HG03095 (cell line): ENCODE measurements at regions not wholly inside any gene's neighbourhood (a gene's known extent, or its start where the extent isn't known, plus 50 kb on each side); places are given as distances from the start of the nearest gene placed in this dataset.

Source experiments
- ATAC-seq: cut with Tn5 transposase; IDR thresholded peaks from one replicate; pipeline ENCODE4 v1.9.1; 2021; ENCODE audit warnings: moderate library complexity; ENCODE audit not compliant: unreplicated experiment

- no peak for ATAC-seq
Observed at GRCh38 chr1:193736507-193736906, 550.1 kb upstream of the B3GALT2 start.

DNA sequence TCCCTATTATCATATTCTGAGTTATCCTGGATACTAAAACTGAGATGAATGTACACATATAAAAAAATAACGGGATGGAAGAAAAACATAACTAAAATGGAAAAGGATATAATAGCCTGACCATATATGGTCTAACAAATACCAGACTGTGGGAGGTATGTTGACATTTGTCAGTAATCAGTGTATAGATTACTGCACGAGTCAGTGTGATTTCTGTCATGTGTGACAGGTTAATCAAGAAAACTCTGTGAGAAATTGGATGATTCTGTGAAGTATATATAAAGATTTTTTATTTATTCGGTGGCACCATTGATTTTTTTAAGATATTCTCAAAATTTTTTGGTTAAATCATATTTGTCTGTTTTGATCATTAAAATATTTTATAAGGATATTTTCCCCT lies 547.3 kb upstream of the B3GALT2 start:
- ATAC-seq = no peak

GRCh38 chr1:193730017-193730416 lies 543.6 kb upstream of the B3GALT2 start:
- ATAC-seq = no peak

- ATAC-seq = no peak
Observed at GRCh38 chr1:193729429-193729828, 543.0 kb upstream of the B3GALT2 start.

DNA sequence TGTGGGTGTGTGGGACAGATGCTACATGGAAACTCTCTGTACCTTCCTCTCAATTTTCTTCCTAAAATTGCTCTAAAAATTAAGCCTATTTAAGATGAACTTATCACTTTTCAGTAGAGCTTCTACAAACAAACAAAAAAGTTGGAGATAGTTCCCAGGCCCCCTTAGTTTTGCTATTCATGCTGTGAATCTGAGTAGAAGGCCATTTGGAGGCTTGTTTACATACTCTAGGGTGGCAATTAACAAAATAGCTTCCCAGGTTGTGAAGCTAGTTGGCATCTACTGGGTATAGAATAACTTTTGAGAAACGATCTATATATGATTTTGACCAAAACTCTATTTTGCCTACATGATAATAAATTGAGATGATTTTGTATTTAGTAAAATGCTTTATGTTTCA lies 541.4 kb upstream of the B3GALT2 start:
- no peak for ATAC-seq

DNA sequence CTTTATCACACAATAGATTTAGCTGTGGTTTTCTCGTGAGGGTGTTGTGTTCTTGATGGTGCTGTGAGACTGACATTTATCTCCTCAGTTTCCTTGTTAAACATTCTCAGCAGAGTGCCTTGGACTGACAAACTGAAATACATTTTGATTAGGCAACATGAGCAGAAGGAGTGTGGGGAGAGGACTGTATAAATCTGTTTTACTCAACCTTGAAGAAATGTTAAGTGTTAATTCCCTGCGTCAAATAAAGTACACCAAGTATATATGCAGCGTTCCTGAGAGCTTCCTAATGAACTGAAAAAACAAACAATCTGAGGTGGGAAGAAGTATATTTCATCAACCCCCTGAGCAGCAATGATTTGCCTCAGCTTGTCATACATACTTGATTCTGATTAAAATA lies 540.3 kb upstream of the B3GALT2 start:
- no peak for ATAC-seq

DNA sequence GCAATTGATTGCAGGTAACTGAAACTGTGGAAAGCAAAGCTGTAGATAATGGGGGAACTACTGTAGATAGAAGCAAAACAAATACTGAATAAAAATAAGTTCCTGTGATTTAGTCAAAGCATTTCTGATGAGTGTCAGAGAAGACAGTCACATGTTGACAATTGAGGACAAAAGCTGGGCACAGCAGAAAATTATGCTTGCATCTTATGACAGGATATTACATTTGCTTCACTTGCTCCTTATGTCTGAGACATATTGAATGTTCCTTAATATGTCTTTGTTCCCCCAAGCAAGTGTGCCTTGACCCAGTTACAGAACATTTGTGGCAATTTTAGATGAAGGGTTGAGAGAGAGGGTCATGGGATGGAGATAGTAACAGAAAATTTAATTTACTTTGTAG lies 526.0 kb upstream of the B3GALT2 start:
- ATAC-seq = no peak

DNA sequence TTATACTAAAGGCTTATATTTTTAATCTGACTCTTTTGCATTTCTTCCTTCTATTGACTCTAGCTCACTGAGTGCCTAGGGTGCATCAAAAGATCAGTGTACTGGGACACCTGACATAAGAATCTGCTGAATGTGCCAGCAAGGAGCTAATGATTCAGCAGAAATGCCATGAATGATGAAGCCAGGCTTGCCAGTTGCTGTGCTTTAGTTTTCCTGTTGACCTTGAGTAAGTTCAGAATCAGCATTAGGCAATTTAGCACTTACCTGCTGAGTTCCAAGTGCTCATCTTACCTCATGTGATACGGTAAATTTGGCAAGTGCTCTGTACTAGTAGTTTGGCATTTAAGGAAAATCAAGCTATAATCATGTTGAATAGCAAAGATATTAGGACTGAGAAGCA lies 523.2 kb upstream of the B3GALT2 start:
- no peak for ATAC-seq

GRCh38 chr1:193707271-193708021 lies 521.0 kb upstream of the B3GALT2 start:
- no peak for ATAC-seq

DNA sequence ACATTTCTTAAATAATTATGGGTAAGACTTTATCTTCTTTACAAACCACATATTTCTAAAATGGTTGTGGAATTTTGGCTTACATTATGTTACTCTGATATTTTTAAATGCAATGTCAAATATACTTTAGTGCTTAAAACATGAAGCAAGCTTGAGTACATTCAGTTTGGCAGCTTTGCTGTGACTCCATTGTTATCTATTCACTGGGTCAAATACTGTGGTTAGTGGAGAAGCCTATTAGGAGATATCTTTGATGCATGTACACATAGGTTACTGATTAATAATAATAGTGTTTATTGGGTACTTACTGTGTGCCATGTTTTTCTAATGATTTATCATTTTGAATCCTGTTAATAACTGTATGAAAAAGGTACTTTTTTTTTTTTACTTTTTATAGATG lies 520.4 kb upstream of the B3GALT2 start:
- ATAC-seq = no peak

DNA sequence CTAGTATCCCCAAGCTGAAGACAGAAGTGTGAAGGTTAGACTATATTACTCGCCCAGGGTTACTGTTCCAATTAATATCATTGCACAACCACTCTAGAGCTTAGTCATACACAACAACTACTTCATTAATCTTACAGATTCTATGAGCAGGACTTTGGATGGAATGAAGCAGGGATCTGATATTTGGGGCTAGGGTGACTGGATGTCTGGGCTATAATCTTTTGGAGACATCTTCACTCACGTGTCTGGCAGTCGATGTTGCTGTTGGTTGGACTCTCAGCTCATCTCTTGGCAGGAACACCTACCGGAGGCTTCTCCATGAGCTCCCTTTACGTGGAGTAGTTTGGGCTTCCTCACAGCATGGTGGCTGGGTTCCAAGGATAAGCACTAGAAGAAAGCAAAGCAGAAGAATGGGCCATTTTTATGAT lies 519.2 kb upstream of the B3GALT2 start:
- no peak for ATAC-seq

GRCh38 chr1:193703655-193704054 lies 517.2 kb upstream of the B3GALT2 start:
- ATAC-seq = no peak

GRCh38 chr1:193703121-193703520 lies 516.7 kb upstream of the B3GALT2 start:
- ATAC-seq = no peak

DNA sequence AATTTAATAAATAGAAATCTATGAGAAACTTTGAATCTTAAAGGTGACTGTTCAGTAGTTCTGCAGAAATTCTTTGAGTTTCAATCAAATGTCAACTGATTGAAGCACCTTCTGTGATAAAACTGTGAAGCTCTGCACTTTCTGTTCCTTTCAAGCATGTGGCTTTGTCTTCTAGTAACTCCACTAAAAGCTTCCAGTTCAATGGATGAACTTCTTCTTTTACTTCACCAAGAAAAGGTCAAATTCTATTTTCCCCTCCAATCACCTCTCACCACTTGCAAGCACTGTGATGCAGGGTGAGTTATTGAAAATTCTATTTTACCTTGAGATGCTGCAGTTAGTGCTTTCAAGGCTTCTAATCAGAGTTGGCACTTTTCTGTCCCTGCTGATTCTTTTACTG lies 515.3 kb upstream of the B3GALT2 start:
- ATAC-seq = no peak

- ATAC-seq = no peak
Observed at GRCh38 chr1:193700710-193701355, 514.4 kb upstream of the B3GALT2 start.

DNA sequence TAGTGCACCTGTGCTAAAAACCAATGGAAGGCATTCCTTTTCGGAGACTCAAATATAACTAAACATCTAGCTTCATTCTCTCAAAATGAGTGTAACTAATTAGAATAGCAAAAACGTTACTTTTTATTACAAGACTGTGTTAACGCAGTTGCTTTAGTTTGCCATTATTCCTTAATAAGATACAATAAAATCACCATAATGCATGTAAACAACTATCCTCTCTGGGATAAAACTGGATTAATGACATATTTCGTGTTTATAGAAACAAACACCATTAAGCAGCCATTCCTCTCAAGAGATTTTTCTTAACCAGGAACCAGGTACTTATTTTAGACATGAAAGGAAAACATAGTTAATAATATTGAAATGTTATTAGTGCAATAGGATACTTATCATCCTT lies 512.8 kb upstream of the B3GALT2 start:
- no peak for ATAC-seq

- no peak for ATAC-seq
Observed at GRCh38 chr1:193697776-193698175, 511.4 kb upstream of the B3GALT2 start.

DNA sequence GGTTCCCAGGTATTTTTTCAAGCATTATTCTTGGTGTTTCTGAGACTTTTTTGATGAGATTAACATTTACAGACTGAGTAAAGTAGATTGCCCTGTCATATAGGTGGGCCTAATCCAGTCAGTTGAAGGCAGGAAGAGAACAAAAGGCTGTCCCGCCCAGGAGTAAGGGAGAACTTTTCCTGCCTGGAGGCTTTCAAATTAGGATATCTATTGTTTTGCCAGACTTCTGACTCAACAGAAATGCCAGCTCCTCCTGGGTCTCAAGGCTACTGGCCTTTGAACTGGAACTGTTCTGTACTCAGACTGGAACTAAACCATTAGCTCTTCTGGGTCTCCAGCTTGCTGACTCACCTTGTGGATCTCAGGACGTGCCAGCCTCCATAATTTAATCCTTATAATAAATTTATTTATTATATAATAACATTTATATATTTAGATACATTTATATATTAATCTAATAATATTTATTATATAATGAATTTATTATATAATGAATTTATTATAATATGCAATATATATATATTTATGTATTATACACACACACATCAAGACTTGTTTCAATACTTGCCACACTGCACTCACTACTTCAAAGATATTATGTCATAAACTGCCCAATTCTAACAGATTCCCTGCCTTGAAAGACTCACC lies 510.8 kb upstream of the B3GALT2 start:
- no peak for ATAC-seq

- ATAC-seq = no peak
Observed at GRCh38 chr1:193694741-193695140, 508.3 kb upstream of the B3GALT2 start.

GRCh38 chr1:193685986-193686385 lies 499.6 kb upstream of the B3GALT2 start:
- ATAC-seq = no peak

DNA sequence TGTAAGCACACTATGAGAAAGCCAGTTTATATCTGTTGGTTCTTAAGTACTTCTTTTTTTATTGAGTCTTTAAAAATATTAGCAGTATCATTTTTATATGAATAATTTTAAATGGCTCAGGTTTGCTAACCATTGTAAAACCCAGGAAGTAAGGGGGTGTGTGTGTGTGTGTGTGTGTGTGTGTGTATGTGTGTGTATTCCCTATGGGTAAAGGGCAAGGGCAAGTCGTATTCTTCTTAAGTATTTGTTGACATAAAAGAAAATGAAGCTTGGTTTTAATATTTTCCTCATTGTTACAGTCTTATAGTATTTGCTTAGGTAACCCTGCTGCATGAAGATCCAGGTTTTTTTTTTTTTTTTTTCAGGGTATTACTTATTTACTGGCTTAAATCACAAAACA lies 495.0 kb upstream of the B3GALT2 start:
- ATAC-seq = no peak

- ATAC-seq = no peak
Observed at GRCh38 chr1:193680924-193681316, 494.5 kb upstream of the B3GALT2 start.
